ENCODE measurements at regions not wholly inside any gene's neighbourhood (a gene's known extent, or its start where the extent isn't known, plus 50 kb on each side); places are given as distances from the start of the nearest gene placed in this dataset.
A peak's percentile ranks its signal among the peaks of the same experiment; 100 is the strongest.
"Not testable (repeated sequence)": the region's sequence is repeated elsewhere in the genome, so short reads cannot be mapped to it uniquely, and the experiment has no call there.

DNA sequence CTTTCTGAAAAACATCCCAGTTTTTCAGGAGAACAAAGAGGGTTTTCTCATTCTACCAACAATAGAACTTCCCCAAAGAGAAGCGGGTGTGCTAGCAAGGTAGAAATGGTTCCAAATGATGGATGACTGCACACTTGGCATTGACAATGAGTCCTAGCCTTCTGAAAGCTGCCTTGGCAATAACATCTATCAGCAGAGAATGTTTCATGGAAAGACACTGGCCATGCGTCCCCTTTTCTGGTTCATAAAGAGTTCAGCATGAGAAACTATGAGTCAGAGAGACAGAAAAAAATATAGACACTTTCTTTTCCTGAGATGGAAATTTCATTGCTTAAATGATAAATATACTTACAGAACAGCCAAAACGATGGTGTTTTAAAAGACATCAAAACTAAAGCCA is 236.9 kb upstream of the PRKX start:
- in situ Hi-C loops (cut with HindIII; ENCODE audit: low pct_unique_long_range_greater_than_20kb, low sequenced_read_pairs): no loop called here
- DNase-seq (ENCODE audit: low read depth, low spot score): no peak

DNA sequence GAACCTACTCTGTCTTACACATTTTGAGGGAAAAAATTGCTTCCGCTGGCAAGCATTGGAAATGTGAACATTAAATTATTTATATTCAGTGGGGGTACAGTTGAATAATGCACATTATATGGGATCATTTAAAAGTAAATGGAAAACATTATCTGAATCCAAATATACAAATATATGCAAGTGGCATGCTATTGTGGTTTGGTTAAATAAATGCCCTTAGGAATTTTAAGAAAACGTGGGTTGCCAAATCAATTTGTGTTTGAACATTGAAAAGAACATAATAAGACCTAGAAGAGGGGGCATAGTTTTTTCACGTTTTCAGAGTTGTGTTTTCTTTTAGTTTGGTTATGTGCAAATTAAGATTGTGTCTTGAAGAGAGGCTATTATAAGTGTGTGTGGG is 230.5 kb upstream of the PRKX start:
- no peak for DNase-seq (ENCODE audit: low read depth, low spot score)
- in situ Hi-C loops (cut with HindIII; ENCODE audit: low pct_unique_long_range_greater_than_20kb, low sequenced_read_pairs): no loop called here

DNA sequence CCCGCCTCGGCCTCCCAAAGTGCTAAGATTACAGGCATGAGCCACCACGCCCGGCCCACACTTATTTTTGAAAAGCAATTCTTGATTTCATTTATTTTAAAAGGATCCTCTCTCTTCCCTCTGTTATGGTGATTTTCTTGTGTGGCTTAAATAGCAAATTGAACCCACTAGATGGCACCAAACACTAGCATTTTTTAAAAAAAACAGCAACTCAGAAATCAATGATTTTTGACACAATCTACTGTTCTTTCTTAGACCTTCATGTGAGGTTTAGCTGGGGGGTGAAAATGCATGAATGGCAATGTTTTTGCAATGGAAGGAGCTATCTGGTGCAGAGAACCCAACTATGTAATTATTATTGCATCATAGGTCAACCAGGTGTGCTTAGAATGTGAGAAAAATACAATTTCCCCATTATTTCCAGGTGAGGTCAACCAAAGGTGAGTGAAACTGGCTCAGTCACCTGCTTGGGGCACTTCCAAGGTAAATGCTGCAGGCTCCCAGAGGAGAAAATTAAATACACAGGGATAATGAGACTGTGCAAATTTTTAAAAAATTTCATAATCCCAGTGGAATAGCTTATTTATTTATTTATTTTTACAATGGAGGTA is 226.7 kb upstream of the PRKX start:
- DNase-seq (ENCODE audit: low read depth, low spot score): peak; percentile 55
- in situ Hi-C loops (cut with HindIII; ENCODE audit: low pct_unique_long_range_greater_than_20kb, low sequenced_read_pairs): no loop called here

DNA sequence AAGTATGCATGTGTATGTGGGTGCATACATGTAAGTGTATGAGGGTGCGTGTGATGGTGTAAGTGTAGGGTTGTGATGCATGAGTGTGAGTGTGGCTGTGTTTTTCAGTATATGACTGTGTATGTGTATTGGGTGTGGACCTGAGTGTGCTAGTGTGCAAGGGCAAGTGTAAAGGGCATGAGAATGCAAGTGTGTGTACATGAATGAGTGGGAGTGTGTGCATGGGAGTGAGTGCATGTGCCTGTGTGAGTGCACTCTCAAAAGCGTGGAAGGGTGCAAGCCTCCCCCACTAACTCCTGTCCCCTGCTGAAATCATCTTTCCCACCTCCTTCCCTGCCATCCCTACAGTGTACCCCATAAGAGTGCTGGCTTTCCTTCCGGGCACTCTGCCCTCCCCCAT is 225.1 kb upstream of the PRKX start:
- in situ Hi-C loops (cut with HindIII; ENCODE audit: low pct_unique_long_range_greater_than_20kb, low sequenced_read_pairs): no loop called here
- DNase-seq (ENCODE audit: low read depth, low spot score): no peak

DNA sequence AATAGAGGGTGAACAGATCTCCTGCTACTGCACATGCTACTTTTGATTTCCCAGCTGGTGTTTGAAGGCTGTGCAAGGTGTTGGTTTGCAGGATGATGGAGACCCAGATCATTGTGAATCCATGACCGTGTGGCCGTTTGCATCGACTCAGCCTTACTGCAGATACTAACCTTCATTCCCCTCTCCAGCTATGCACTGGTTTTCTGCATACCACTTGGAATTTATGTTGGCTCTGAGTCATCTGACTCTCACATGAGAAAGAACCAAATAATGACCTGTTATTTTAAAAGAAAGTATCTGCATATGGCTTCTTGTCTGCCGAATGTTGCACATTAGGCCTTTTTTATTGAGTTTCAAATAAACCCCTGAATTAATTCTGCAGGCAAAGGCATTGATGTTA is 221.7 kb upstream of the PRKX start:
- in situ Hi-C loops (cut with HindIII; ENCODE audit: low pct_unique_long_range_greater_than_20kb, low sequenced_read_pairs); DNase-seq (ENCODE audit: low read depth, low spot score): not testable (repeated sequence)

DNA sequence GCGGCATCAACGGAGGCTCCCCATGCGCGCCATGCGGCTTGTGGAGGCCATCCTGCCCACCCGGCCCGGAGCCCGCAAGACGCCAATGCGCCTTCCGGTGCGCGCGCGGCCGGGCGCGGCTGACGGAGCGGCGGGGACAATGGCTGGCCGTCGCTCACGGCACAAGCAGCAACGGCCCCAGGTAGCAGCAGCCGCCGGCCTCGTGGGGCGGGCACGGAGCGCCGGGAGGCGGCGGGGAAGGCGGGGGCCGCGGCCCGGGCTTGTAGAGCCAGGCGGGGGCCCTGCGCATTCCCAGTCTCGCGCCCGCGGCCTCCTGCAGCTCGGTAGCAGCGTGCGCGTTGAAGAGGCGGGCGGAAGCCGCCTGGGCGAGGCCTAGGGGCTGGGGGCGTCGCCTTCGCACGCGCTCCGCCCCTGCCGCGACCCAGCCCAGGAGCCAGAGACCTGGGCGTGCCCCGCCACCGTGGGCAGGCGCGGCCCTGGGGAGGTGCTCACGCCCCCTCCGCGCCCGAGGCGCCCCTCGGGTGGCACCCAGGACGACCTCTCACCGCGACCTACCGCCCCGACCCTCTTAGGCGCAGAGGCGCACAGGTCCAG is 207.1 kb upstream of the PRKX start:
- in situ Hi-C loops (cut with HindIII; ENCODE audit: low pct_unique_long_range_greater_than_20kb, low sequenced_read_pairs); DNase-seq (ENCODE audit: low read depth, low spot score): not testable (repeated sequence)

DNA sequence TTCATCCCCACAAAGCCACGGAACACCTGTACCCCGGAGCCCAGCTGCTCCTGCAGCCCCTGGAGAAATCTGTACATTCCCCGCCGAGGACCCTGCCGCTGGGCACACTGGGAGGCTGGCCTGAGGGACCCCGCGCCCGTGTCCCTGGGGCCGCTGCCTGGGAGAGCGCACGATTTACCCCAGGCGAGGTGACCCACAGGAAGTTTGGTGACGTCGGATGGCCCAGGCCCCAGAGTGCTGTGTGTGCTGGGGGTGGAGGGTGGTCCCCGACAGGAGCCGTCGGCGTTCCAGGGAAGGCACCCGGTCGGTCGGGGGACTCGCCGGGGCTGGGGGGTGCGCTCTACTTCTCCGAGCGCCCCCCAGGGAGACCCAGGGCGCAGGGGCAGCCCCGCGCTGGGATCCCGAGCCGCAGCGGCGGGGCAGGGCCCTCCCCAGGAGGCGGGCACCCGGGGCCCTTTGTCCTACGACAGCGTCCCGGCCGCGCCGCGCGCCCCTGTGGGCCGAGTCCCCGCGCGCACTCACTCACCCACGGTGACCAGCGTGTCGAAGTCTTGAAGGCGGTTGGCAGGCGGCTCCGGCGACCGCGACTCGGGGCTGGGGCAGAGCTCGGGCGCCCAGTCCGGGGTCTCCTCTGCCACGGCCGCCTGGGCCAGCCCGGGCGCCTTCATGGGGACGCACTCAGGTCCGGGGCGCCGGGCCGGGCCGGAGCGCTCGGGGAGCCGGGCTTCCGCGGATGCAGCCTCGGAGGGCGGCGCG is 206.4 kb upstream of the PRKX start:
- DNase-seq (ENCODE audit: low read depth, low spot score); in situ Hi-C loops (cut with HindIII; ENCODE audit: low pct_unique_long_range_greater_than_20kb, low sequenced_read_pairs): not testable (repeated sequence)

DNA sequence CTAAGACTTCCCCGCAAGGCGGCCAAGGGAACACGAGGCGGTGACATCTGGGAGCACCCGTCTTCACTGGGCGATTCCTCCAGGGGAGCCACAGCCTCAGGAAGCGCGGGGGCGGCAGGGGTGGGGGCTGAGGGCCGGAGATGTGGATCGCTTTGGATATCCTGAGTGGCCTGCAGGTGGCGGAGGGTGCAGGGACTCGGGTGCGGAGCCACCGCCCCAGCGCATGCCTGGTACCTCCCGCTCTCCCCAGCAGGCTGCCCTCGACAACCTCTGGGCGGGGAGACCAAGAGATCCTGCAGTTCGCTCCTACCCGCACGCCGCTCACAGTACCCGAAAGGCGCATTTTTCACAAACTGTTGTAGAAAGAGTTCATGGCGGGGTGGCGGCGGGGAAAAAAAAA is 201.4 kb upstream of the PRKX start:
- DNase-seq (ENCODE audit: low read depth, low spot score); in situ Hi-C loops (cut with HindIII; ENCODE audit: low pct_unique_long_range_greater_than_20kb, low sequenced_read_pairs): not testable (repeated sequence)

DNA sequence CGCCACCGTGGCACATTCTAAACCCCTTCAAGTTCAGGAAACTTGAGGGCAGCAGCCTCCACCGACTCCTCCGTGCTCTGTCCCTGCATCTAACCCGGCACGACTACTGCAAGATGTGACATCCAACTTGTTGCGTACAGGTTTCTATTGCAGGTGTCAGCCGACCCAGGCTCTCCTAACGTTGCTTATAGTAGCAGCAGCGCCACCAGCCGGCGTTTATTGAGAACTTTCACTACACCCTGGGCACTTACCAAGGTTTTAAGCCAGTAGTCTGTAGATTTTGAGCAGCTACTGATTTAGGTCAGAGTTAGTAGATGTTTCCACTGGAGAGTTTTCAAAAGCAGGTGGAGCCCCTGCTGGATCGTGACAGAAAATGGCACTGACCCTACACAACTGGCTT is 200.6 kb upstream of the PRKX start:
- DNase-seq (ENCODE audit: low read depth, low spot score); in situ Hi-C loops (cut with HindIII; ENCODE audit: low pct_unique_long_range_greater_than_20kb, low sequenced_read_pairs): not testable (repeated sequence)

DNA sequence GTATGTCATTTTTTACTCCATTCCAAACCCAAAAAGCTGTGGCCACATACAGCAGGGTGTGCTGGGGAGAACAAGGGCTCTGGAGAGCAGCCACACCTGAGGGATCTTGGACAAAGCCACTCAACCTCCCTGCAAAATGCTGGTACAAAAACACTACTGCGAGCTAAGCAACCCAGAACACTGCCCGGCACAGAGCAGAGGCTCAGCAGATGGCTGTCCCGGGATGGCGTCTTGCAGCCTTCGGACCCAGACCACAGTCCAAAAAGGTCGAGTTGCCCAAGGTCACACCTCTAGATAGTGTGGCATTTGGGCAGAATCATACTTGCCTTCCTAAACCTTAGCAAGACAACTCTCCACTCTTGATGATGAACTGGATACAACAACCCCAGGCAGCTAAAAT is 197.6 kb upstream of the PRKX start:
- DNase-seq (ENCODE audit: low read depth, low spot score); in situ Hi-C loops (cut with HindIII; ENCODE audit: low pct_unique_long_range_greater_than_20kb, low sequenced_read_pairs): not testable (repeated sequence)

DNA sequence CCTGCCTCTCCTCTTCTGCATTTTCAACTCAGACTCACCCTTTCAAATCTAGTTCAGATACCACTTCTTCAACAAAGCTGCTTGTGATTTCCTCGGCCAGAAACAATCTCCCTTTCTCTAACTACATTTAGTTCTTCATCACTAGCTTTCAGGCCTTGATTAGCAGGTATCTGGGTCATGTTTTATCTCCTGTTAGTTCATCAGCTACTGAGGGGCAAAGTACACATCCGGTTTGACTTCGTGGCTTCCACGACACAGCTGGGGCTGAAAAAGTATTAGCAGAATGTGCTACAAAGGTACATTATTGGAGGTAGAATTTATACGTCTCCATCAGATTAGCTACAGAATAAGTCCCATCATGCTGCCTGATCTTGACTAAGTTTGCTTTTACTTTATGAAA is 197.2 kb upstream of the PRKX start:
- DNase-seq (ENCODE audit: low read depth, low spot score); in situ Hi-C loops (cut with HindIII; ENCODE audit: low pct_unique_long_range_greater_than_20kb, low sequenced_read_pairs): not testable (repeated sequence)

DNA sequence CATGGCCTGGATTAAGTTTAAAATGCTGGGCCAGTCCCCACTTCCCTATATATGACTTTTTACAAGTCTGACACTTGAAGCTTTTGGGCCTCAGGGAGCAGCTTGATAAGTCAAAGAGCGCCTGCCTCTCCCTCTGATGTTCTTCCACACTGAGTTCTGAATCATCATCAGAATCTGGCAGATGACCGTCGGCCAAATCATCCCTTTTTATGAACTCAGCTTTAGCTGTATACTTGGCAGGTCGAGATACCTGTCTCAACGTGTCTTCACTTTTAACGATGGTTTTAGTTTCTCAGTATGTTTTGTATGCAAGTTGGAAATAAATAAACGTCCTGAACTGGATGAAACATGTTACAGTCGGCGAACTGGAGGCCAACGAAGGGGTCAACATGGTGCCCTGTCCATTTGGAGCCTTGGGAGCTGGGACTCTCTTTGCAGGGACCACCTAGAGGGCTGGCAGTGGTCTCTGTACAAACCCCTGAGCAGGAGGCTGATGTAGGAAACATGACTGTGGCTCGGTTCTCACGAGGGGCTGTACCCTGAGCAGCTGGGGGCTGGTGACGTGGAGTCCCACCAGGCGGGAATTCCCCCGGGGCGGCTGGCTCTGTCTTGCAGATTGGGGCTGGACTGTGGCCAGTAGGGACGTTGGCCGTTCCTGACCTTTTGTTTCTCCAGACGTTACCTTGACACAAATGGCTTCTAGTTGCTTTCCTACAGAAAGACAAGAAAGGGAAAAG is 192.2 kb upstream of the PRKX start:
- in situ Hi-C loops (cut with HindIII; ENCODE audit: low pct_unique_long_range_greater_than_20kb, low sequenced_read_pairs); DNase-seq (ENCODE audit: low read depth, low spot score): not testable (repeated sequence)

DNA sequence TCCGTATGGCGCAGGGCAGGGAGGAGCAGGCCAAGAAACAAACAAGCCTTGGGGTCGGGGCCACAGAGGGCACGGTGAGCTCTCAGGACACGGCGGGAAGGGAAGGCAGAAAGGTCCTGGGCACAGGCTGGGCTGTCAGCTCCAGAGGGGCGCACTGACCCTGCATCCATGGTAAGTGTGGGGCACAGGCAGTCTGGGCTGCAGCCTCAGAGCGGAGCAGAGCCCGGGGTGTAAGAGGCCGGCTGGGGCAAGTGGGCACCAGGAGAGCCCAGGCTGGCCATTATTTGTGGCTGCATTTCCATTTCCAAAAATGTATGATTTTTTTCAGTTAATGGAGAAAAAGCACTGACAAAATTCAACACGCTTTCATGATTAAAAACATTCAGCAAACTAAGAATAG is 188.8 kb upstream of the PRKX start:
- DNase-seq (ENCODE audit: low read depth, low spot score); in situ Hi-C loops (cut with HindIII; ENCODE audit: low pct_unique_long_range_greater_than_20kb, low sequenced_read_pairs): not testable (repeated sequence)

DNA sequence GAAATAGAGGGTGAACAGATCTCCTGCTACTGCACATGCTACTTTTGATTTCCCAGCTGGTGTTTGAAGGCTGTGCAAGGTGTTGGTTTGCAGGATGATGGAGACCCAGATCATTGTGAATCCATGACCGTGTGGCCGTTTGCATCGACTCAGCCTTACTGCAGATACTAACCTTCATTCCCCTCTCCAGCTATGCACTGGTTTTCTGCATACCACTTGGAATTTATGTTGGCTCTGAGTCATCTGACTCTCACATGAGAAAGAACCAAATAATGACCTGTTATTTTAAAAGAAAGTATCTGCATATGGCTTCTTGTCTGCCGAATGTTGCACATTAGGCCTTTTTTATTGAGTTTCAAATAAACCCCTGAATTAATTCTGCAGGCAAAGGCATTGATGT is 183.3 kb upstream of the PRKX start:
- in situ Hi-C loops (cut with HindIII; ENCODE audit: low pct_unique_long_range_greater_than_20kb, low sequenced_read_pairs); DNase-seq (ENCODE audit: low read depth, low spot score): not testable (repeated sequence)

DNA sequence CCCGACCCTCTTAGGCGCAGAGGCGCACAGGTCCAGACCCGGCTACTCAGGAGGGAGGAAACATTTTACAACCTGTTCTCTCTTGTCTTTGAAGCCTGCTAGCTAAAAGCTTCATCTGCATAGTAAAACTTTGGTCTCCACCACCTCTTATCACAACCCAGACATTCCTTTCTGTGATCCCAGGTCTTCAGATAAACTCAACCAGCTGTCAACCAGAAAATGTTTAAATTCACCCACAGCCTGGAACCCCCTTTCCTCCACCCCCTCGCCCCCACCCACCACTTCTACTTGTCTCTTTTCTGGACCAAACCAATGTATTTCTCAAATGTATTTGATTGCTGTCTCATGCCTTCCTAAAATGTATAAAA is 169.1 kb upstream of the PRKX start:
- in situ Hi-C loops (cut with HindIII; ENCODE audit: low pct_unique_long_range_greater_than_20kb, low sequenced_read_pairs); DNase-seq (ENCODE audit: low read depth, low spot score): not testable (repeated sequence)

DNA sequence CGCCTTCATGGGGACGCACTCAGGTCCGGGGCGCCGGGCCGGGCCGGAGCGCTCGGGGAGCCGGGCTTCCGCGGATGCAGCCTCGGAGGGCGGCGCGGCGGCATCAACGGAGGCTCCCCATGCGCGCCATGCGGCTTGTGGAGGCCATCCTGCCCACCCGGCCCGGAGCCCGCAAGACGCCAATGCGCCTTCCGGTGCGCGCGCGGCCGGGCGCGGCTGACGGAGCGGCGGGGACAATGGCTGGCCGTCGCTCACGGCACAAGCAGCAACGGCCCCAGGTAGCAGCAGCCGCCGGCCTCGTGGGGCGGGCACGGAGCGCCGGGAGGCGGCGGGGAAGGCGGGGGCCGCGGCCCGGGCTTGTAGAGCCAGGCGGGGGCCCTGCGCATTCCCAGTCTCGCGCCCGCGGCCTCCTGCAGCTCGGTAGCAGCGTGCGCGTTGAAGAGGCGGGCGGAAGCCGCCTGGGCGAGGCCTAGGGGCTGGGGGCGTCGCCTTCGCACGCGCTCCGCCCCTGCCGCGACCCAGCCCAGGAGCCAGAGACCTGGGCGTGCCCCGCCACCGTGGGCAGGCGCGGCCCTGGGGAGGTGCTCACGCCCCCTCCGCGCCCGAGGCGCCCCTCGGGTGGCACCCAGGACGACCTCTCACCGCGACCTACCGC is 168.6 kb upstream of the PRKX start:
- DNase-seq (ENCODE audit: low read depth, low spot score); in situ Hi-C loops (cut with HindIII; ENCODE audit: low pct_unique_long_range_greater_than_20kb, low sequenced_read_pairs): not testable (repeated sequence)

DNA sequence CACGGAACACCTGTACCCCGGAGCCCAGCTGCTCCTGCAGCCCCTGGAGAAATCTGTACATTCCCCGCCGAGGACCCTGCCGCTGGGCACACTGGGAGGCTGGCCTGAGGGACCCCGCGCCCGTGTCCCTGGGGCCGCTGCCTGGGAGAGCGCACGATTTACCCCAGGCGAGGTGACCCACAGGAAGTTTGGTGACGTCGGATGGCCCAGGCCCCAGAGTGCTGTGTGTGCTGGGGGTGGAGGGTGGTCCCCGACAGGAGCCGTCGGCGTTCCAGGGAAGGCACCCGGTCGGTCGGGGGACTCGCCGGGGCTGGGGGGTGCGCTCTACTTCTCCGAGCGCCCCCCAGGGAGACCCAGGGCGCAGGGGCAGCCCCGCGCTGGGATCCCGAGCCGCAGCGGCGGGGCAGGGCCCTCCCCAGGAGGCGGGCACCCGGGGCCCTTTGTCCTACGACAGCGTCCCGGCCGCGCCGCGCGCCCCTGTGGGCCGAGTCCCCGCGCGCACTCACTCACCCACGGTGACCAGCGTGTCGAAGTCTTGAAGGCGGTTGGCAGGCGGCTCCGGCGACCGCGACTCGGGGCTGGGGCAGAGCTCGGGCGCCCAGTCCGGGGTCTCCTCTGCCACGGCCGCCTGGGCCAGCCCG is 167.9 kb upstream of the PRKX start:
- in situ Hi-C loops (cut with HindIII; ENCODE audit: low pct_unique_long_range_greater_than_20kb, low sequenced_read_pairs); DNase-seq (ENCODE audit: low read depth, low spot score): not testable (repeated sequence)

All from SK-MEL-5 (cell line).